Ishikawa (cell line): ENCODE measurements at regions not wholly inside any gene's neighbourhood (a gene's known extent, or its start where the extent isn't known, plus 50 kb on each side); places are given as distances from the start of the nearest gene placed in this dataset.

Experiments
- EGR1 ChIP-seq: IDR thresholded peaks from 2 replicates; pipeline ENCODE4 v1.6.1; 2012
- NFIC ChIP-seq: IDR thresholded peaks from 2 replicates; pipeline ENCODE4 v1.6.1; 2012
- USF1 ChIP-seq: IDR thresholded peaks from 2 replicates; pipeline ENCODE4 v1.6.1; 2012
- ZBTB7A ChIP-seq: IDR thresholded peaks from 2 replicates; pipeline ENCODE4 v1.6.1; 2012; ENCODE audit warnings: low read depth

- TF ChIP-seq EGR1 (no peak), NFIC (no peak), ZBTB7A (no peak), USF1 (no peak)
Measured at GRCh38 chr2:51995293-51995692, 963.4 kb upstream of the NRXN1 start.
